GM19351 (cell line): ENCODE measurements at regions not wholly inside any gene's neighbourhood (a gene's known extent, or its start where the extent isn't known, plus 50 kb on each side); places are given as distances from the start of the nearest gene placed in this dataset.
A peak's percentile ranks its signal among the peaks of the same experiment; 100 is the strongest.
"Not testable (repeated sequence)": the region's sequence is repeated elsewhere in the genome, so short reads cannot be mapped to it uniquely, and the experiment has no call there.

ENCODE experiments used
- ATAC-seq: cut with Tn5 transposase; IDR thresholded peaks from one replicate; pipeline ENCODE4 v1.9.1; 2021; ENCODE audit warnings: mild to moderate bottlenecking, moderate library complexity; ENCODE audit not compliant: unreplicated experiment

GRCh38 chr14:106691601-106692291 is 1165.4 kb downstream of the TMEM121 start:
- ATAC-seq = peak; percentile 61

- peak; percentile 49 for ATAC-seq
Measured at GRCh38 chr14:106694638-106695393, 1168.4 kb downstream of the TMEM121 start.

- ATAC-seq = peak; percentile 52
Measured at GRCh38 chr14:106698620-106699267, 1172.4 kb downstream of the TMEM121 start.

- not testable (repeated sequence) for ATAC-seq
Measured at GRCh38 chr14:106703651-106704050, 1177.3 kb downstream of the TMEM121 start.

- not testable (repeated sequence) for ATAC-seq
Measured at GRCh38 chr14:106706488-106706887, 1180.1 kb downstream of the TMEM121 start.

GRCh38 chr14:106710187-106710586 is 1183.8 kb downstream of the TMEM121 start:
- ATAC-seq = not testable (repeated sequence)

GRCh38 chr14:106712513-106712912 is 1186.1 kb downstream of the TMEM121 start:
- not testable (repeated sequence) for ATAC-seq

- ATAC-seq = peak; percentile 62
Measured at GRCh38 chr14:106714446-106715428, 1188.4 kb downstream of the TMEM121 start.

- not testable (repeated sequence) for ATAC-seq
Measured at GRCh38 chr14:106717544-106717943, 1191.2 kb downstream of the TMEM121 start.

- ATAC-seq = not testable (repeated sequence)
Measured at GRCh38 chr14:106719880-106720279, 1193.5 kb downstream of the TMEM121 start.

- ATAC-seq = not testable (repeated sequence)
Measured at GRCh38 chr14:106721926-106722325, 1195.5 kb downstream of the TMEM121 start.

GRCh38 chr14:106722813-106723687 is 1196.7 kb downstream of the TMEM121 start:
- not testable (repeated sequence) for ATAC-seq

- ATAC-seq = not testable (repeated sequence)
Measured at GRCh38 chr14:106727962-106728361, 1201.6 kb downstream of the TMEM121 start.

- no peak for ATAC-seq
Measured at GRCh38 chr14:106728611-106729010, 1202.2 kb downstream of the TMEM121 start.

GRCh38 chr14:106729551-106729950 is 1203.2 kb downstream of the TMEM121 start:
- ATAC-seq = no peak

GRCh38 chr14:106733771-106734170 is 1207.4 kb downstream of the TMEM121 start:
- ATAC-seq = no peak

- no peak for ATAC-seq
Measured at GRCh38 chr14:106737021-106737420, 1210.6 kb downstream of the TMEM121 start.

GRCh38 chr14:106738075-106738474 is 1211.7 kb downstream of the TMEM121 start:
- no peak for ATAC-seq

- ATAC-seq = not testable (repeated sequence)
Measured at GRCh38 chr14:106738598-106739258, 1212.3 kb downstream of the TMEM121 start.
